ENCODE measurements at regions not wholly inside any gene's neighbourhood (a gene's known extent, or its start where the extent isn't known, plus 50 kb on each side); places are given as distances from the start of the nearest gene placed in this dataset.

DNA sequence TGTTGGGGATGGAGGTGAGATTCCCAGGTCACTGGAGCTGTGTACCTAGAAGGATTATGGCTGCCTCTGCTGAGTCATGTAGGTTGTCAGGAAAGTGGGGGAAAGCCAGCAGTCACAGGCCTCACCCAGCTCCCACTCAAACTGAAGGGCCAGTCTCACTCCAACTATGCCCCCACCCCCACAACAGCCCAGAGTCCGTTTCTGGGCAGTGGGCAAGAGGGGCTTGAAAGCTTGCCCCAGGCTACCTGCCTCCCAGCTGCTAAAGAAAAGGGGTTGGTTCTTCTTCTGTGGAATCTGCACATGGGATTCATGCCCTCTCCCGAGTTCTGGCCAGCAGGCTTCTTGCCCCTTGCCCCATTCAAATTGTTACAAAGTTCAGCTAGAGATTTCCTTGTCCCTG is 116.0 kb upstream of the PGRMC2 start:
- Mint-ChIP-seq H3K4me3 (no peak overlapping the region), H3K9me3 (no peaks in the 10 kb centered on the region), H3K27ac (no peak overlapping the region), H3K36me3 (ENCODE audit: low read depth) (peaks cover 6% of the 10 kb centered on the region; the same call in 1 of the 2 replicates), H3K4me1 (ENCODE audit: low read depth) (no peaks in the 10 kb centered on the region), H3K27me3 (ENCODE audit: insufficient read depth) (no peaks in the 10 kb centered on the region)
- no peak for DNase-seq
- TF ChIP-seq, protein P1, sequence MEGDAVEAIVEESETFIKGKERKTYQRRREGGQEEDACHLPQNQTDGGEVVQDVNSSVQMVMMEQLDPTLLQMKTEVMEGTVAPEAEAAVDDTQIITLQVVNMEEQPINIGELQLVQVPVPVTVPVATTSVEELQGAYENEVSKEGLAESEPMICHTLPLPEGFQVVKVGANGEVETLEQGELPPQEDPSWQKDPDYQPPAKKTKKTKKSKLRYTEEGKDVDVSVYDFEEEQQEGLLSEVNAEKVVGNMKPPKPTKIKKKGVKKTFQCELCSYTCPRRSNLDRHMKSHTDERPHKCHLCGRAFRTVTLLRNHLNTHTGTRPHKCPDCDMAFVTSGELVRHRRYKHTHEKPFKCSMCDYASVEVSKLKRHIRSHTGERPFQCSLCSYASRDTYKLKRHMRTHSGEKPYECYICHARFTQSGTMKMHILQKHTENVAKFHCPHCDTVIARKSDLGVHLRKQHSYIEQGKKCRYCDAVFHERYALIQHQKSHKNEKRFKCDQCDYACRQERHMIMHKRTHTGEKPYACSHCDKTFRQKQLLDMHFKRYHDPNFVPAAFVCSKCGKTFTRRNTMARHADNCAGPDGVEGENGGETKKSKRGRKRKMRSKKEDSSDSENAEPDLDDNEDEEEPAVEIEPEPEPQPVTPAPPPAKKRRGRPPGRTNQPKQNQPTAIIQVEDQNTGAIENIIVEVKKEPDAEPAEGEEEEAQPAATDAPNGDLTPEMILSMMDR (IDR thresholded peaks at IDR 0.05), result no peak

DNA sequence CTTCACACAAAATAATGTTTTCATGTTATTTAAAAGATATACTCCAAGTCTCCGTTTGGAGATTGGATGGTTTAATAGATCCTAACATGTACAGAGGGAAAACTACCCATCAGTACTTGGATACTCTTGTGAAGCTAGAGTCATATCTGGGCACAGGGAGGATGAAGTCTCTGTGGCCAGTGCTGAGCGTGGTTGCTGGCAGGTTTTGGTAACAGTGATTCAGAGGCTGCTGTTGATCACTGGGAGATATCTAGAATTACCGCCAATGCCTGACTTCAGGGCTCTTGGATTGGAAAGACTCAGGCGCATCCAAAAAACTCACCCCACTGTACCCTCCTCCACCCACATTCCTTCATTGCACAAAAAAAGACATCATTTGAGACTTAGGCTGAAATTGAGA is 107.2 kb upstream of the PGRMC2 start:
- DNase-seq, result no peak
- no peaks in the 10 kb centered on the region for H3K36me3 Mint-ChIP-seq (ENCODE audit: low read depth)
- peaks cover 29% of the 10 kb centered on the region for H3K4me1 Mint-ChIP-seq (ENCODE audit: low read depth)
- H3K27me3 Mint-ChIP-seq (ENCODE audit: insufficient read depth), result no peaks in the 10 kb centered on the region
- TF ChIP-seq, protein P1 (IDR thresholded peaks at IDR 0.05), result no peak
- no peak overlapping the region for H3K4me3 Mint-ChIP-seq
- H3K9me3 Mint-ChIP-seq, result peaks cover 5% of the 10 kb centered on the region; the same call in 1 of the 2 replicates
- H3K27ac Mint-ChIP-seq, result no peak overlapping the region

DNA sequence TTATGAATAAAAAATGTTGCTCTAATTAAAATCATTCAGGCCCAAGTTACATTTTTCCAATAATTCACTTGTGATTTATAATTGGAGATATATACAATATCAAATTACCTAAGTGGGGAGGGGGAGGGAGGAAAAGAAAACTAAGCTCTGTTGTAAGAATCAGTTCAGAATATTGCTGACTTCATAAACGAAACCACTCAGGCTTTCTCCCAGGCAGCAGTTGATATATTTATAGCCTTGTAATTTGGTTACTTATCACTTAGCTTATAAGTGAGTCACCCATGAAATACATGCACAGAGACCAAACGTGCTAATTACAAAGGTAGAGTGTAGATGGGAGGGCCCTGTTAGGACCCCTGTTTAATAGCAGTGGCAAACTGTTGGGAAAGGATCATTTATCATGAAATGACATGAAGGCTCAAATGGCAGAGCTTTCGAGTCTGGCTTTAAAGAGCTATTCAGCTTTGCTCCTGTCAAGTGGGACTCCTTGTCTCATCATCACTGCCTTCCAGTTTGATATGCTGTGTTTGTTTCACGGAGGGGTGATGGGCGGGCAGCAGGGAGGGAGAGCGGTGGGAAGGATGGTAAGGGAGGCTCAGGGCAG is 105.6 kb upstream of the PGRMC2 start:
- DNase-seq, result no peak
- TF ChIP-seq, protein P1 (IDR thresholded peaks at IDR 0.05), result no peak
- Mint-ChIP-seq H3K4me1 (ENCODE audit: low read depth) (peaks cover 36% of the 10 kb centered on the region), H3K27ac (no peak overlapping the region), H3K9me3 (peaks cover 5% of the 10 kb centered on the region; the same call in 1 of the 2 replicates), H3K36me3 (ENCODE audit: low read depth) (no peaks in the 10 kb centered on the region), H3K4me3 (no peak overlapping the region), H3K27me3 (ENCODE audit: insufficient read depth) (no peaks in the 10 kb centered on the region)

DNA sequence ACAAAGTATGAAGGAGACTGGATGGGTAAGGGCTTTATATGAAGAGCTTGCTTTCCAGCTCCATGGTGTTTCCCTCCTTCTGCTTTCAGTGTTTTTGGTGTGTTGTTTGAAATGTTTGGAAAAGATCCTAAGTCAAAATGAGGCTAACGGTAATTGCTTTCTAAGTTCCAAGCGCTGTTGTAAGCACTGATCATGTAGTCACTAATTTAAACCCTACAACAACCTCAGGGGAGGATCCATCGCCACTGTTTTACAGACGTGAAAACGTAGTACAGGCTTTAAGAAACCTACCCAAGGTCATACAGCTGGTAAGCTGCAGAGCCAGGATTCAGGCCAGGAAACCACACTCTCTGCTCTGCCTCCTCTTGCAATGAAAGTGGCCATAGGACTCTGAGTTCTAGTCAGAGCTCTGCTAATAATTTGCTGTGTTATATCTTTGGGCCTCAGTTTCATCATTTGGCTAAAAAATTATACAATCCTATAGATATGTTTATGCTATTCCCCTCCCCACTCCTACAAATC is 102.9 kb upstream of the PGRMC2 start:
- H3K4me3 Mint-ChIP-seq, result no peak overlapping the region
- H3K36me3 Mint-ChIP-seq (ENCODE audit: low read depth), result no peaks in the 10 kb centered on the region
- TF ChIP-seq, protein P1 (IDR thresholded peaks at IDR 0.05), result no peak
- peaks cover 2% of the 10 kb centered on the region; the same call in 1 of the 2 replicates for H3K27me3 Mint-ChIP-seq (ENCODE audit: insufficient read depth)
- H3K27ac Mint-ChIP-seq, result no peak overlapping the region
- H3K4me1 Mint-ChIP-seq (ENCODE audit: low read depth), result peaks cover 63% of the 10 kb centered on the region
- DNase-seq, result no peak
- no peaks in the 10 kb centered on the region for H3K9me3 Mint-ChIP-seq

DNA sequence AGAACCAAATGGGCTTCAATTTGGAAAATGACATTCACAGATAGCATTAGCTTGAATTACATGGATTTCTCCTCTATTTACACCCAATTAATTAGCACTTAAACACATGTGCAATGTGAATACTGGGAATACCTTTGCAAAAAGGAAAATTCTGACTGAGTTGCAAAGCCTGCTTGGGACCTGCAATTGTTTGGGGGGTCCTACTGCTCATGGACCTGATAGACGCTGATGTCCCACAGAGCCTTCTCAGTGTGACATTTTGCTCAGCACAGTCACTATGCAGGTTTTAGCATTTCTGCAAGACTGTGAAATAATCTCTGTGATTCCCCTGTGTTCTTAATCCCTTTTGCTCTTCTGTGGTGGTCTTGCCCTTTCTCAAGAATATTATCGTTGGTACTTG is 101.2 kb upstream of the PGRMC2 start:
- peaks cover 81% of the 10 kb centered on the region for H3K4me1 Mint-ChIP-seq (ENCODE audit: low read depth)
- TF ChIP-seq, protein P1 (IDR thresholded peaks at IDR 0.05), result no peak

More for the DNA sequence above, 101.2 kb upstream of the PGRMC2 start:
- no peaks in the 10 kb centered on the region for H3K9me3 Mint-ChIP-seq
- peaks cover 2% of the 10 kb centered on the region; the same call in 1 of the 2 replicates for H3K27me3 Mint-ChIP-seq (ENCODE audit: insufficient read depth)
- DNase-seq, result no peak
- no peaks in the 10 kb centered on the region for H3K36me3 Mint-ChIP-seq (ENCODE audit: low read depth)
- H3K4me3 Mint-ChIP-seq, result no peak overlapping the region
- no peak overlapping the region for H3K27ac Mint-ChIP-seq

All from HFFc6 (cell line).